Transverse colon (tissue), 3 donors: ENCODE measurements at regions not wholly inside any gene's neighbourhood (a gene's known extent, or its start where the extent isn't known, plus 50 kb on each side); places are given as distances from the start of the nearest gene placed in this dataset.

ENCODE experiments used
- CTCF ChIP-seq, 5 experiments: fragments of 200-600 bp in 3 of 5; fragments of 450-650 bp in 2 of 5; sonication (generic) in 3 of 5; IDR thresholded peaks; 1 replicate in 2 of 5; 2 replicates in 3 of 5; pipeline ENCODE4 v1.5.1; 2016 to 2017; ENCODE audit warnings: antibody characterized with exemption in 5 of 5, inconsistent platforms in 3 of 5, mild to moderate bottlenecking in 2 of 5, moderate library complexity in 1 of 5
- EP300 ChIP-seq: sonication (generic); formaldehyde crosslinking; IDR thresholded peaks from one replicate; pipeline ENCODE4 v1.6.1; 2017; ENCODE audit warnings: antibody characterized with exemption, low read depth

DNA sequence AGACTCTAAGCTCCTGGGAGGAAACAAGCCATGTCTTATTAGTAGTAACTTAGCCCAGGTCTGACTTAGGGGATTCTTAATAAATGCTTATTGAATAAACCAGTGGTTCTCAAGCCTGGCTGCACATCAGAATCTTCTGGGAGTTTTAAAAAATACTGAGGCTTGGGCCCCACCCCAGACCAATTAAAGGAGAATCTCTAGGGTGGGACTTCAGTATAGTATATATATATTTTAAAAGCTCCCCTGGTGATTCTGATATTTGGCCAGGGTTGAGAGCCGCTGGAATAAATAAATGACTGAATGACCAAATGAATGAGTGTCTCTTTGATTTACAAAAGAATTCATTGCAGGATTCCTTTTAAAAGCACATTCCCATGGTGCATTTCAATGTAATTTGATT is 151.5 kb upstream of the GSC start:
- TF ChIP-seq CTCF (IDR thresholded peaks at IDR 0.05), result no peak
- TF ChIP-seq EP300, result no peak
